CD4-positive, alpha-beta T cell treated with Interleukin-6 for 4 hours (primary cell): ENCODE measurements at regions not wholly inside any gene's neighbourhood (a gene's known extent, or its start where the extent isn't known, plus 50 kb on each side); places are given as distances from the start of the nearest gene placed in this dataset.

Experiments
- DNase-seq: peaks from one replicate; pipeline ENCODE4 v3.0.0-alpha.2; 2020; ENCODE audit warnings: mixed read lengths

GRCh38 chr20:4095639-4096038 is 53.0 kb upstream of the SMOX start:
- no peak for DNase-seq

- DNase-seq: peak; percentile 60
Measured at GRCh38 chr20:4091490-4092479, 56.8 kb upstream of the SMOX start.

GRCh38 chr20:4090756-4091489 is 57.7 kb upstream of the SMOX start:
- no peak for DNase-seq

- DNase-seq: no peak
Measured at GRCh38 chr20:4089756-4090487, 58.7 kb upstream of the SMOX start.

GRCh38 chr20:4088766-4089165 is 59.9 kb upstream of the SMOX start:
- DNase-seq: no peak

GRCh38 chr20:4087923-4088322 is 60.7 kb upstream of the SMOX start:
- no peak for DNase-seq

GRCh38 chr20:4086771-4087687 is 61.6 kb upstream of the SMOX start:
- no peak for DNase-seq

GRCh38 chr20:4084721-4085120 is 63.9 kb upstream of the SMOX start:
- DNase-seq: no peak

GRCh38 chr20:4084096-4084495 is 64.5 kb upstream of the SMOX start:
- DNase-seq: no peak

GRCh38 chr20:4083098-4083865 is 65.3 kb upstream of the SMOX start:
- no peak for DNase-seq

GRCh38 chr20:4082406-4083097 is 66.1 kb upstream of the SMOX start:
- DNase-seq: peak; percentile 61

GRCh38 chr20:4081421-4081820 is 66.1 kb upstream of the RNF24 start:
- DNase-seq: no peak

GRCh38 chr20:4076671-4077070 is 61.3 kb upstream of the RNF24 start:
- no peak for DNase-seq

- no peak for DNase-seq
Measured at GRCh38 chr20:4076033-4076432, 60.7 kb upstream of the RNF24 start.

- no peak for DNase-seq
Measured at GRCh38 chr20:4074877-4075455, 59.6 kb upstream of the RNF24 start.

- DNase-seq: no peak
Measured at GRCh38 chr20:4073852-4074741, 58.7 kb upstream of the RNF24 start.

- no peak for DNase-seq
Measured at GRCh38 chr20:4071178-4071693, 55.9 kb upstream of the RNF24 start.

- no peak for DNase-seq
Measured at GRCh38 chr20:4070323-4071177, 55.2 kb upstream of the RNF24 start.
